SK-N-DZ (cell line): ENCODE measurements at regions not wholly inside any gene's neighbourhood (a gene's known extent, or its start where the extent isn't known, plus 50 kb on each side); places are given as distances from the start of the nearest gene placed in this dataset.

ENCODE experiments used
- DNase-seq: peaks from one replicate; pipeline ENCODE4 v3.0.0-alpha.2; 2015; ENCODE audit warnings: low spot score

DNA sequence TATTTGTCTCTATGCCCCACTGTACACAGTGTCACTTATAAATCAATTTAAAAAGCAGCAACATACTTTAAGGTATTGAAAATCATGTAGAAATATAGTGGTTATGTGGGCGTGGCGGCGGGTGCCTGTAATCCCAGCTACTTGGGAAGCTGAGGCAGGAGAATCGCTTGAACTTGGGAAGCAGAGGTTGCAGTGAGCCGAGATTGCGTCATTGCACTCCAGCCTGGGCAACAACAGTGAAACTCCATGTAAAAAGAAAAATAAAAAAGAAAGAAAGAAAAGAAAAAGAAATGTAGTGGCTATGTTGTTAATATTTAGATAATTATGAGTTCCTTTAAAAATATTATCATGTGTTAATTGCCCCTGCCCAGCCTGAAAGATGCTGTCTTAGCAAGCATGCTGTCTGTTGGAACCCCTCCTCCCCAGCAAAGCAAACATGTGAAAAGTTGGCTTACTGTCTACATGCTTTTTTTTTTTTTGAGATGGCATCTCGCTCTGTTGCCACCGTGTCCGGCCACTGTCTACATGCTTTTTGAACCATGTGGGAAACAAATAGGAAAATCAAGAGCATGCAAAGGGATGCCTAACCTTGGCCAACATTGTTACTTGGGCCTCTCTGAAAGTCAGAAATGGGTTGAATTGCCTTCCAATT lies 151.4 kb upstream of the TSHZ2 start:
- no peak for DNase-seq

DNA sequence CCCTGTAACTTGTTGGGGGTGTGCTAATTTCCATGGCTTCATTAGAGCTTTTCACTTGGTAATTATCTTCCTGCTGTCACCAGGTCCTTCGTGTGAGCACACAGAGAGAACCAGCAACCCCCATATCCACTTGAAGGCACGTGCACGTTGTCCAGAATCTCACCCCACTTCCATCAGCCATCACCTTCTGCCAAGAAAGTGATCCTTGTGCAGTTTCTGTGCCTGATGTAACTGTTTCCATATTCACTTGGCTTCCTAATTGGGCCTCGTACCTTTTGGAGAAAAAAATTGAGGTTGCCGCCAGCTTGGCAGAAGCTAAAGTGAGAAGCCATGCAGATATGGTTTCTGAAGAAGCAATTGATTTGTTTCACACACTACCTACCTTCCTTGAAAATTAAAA lies 153.7 kb upstream of the TSHZ2 start:
- DNase-seq: no peak

- no peak for DNase-seq
Observed at GRCh38 chr20:52817981-52818380, 154.2 kb upstream of the TSHZ2 start.

GRCh38 chr20:52817511-52817910 lies 154.6 kb upstream of the TSHZ2 start:
- no peak for DNase-seq

- no peak for DNase-seq
Observed at GRCh38 chr20:52814371-52814770, 157.8 kb upstream of the TSHZ2 start.

DNA sequence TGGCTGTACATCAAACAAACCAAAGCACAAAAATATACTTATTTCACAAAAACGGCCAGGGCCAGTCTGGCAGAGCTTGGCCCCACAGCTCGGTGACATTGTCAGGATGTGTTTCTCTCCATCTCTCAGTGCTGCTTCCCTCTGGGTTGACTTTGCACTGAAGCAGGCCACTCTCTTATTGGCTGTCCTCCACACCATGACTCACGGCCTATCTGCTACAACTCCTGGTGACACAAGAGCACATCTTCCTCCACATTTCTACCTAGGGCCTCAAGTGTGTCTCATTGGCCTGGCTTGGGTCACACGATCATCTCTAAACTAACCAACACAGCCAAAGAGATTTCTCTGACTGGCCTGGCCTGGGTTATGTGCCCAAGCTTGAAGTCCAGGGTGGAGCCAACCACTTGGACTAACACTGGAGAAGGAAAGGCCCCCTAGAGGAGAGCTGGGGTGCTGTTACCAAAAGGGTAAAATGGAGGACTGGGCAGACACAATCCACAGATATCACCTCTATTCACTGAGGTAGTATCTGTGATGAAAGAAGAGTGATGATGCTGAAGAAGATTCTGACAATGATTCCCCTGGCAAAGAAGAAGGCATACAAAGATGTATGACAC lies 159.8 kb upstream of the TSHZ2 start:
- no peak for DNase-seq

- peak; percentile 58 for DNase-seq
Observed at GRCh38 chr20:52809003-52809402, 163.2 kb upstream of the TSHZ2 start.

DNA sequence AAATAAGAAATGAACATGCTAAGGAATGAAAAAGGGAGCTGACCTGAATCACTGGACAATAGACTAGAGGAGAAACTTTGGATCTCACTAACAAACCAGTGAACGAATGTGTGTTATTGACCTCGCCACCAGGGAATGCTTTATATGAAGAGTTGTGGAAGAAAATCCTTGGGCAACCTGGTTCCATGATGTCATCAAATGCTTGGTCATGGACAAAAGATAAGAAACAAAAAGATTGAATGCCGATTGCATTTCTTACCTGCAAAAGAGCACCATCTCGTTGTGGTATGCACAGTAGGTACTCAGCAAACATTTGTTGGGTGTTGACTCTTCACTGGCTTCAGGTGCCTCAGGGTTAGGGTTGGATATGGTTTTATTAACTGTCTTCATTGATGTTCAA lies 165.2 kb upstream of the TSHZ2 start:
- DNase-seq: no peak

DNA sequence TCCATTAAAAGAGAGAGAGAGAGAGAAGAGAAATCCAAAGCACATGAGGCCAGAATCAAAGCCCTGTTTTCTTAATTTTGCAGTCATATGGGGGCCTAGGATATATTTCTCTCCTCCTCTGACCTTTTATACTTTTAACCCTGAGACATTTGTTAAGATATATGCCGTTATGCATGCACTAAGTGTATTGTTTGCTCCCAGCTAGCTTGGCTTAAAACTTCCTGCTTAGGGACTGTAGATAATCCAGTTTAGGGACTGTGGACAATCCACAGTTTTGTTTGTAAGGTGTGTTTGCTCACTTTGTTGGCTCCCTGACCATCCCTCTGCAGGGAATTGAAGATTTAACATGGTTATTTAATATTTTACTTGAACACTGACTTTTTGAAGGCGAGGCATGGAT lies 166.3 kb upstream of the TSHZ2 start:
- no peak for DNase-seq

GRCh38 chr20:52805296-52805571 lies 166.9 kb upstream of the TSHZ2 start:
- no peak for DNase-seq

GRCh38 chr20:52804497-52805295 lies 167.5 kb upstream of the TSHZ2 start:
- DNase-seq: peak; percentile 41

GRCh38 chr20:52801628-52802006 lies 170.5 kb upstream of the TSHZ2 start:
- DNase-seq: peak; percentile 79

DNA sequence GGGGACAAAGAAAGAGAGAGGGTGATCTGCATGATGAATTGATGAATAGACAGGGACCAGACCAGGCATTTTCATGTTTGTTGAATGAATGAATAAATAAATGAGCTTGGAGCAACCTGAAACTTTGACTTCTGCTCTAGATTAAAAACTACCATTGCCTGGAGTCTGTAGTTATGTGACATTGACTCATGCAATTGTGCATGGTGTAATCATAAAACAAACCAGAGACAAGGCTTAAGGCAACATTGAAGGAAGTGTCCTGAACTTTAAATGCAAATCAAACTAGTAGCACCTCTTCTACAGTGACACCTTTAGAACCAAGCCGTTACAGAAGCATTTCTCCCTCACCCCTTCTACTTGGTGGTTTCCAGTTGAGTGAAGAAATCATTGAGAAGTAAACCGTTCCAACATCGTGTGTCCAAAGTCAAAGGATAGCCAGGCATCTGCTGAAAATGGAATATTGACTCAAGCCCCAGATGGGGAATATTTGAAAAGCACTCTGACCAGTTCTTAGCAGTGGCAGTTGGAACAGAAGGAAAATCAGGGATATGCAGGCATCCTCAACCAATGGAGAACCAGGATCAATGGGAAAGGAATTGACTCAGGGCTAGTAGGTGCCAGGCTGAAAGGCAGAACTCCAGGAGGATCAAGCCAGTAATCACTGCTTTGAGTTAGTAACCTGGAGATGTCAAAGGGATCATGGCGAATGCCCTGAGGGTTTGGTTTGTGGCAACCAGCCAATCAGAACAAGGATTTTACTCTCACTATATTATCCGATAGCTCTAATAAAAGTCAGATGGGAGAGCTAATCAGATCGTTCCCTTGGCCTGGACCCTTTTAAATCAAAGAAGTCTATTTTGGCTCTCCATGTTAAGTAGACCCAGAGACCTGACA lies 171.2 kb upstream of the TSHZ2 start:
- DNase-seq: no peak

GRCh38 chr20:52799130-52799529 lies 173.0 kb upstream of the TSHZ2 start:
- no peak for DNase-seq

GRCh38 chr20:52798124-52798523 lies 174.0 kb upstream of the TSHZ2 start:
- no peak for DNase-seq

DNA sequence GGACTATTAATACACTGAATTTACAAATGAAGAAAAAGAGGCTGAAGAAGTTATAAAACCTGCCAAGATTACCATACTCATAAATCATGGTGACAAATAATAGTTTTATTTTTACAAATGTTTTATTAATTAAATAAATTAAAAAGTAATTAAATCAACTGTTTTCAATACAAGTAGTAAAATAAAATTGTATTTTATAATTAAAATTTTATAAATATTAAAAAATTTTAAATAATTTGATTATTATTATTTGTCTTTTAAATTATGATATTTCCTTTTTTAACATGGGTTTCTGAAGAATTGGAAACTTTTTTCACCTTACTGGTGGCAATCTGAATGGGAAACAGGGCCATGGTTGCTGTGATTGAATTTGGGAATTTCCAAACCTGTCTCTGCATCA lies 177.3 kb upstream of the TSHZ2 start:
- no peak for DNase-seq

DNA sequence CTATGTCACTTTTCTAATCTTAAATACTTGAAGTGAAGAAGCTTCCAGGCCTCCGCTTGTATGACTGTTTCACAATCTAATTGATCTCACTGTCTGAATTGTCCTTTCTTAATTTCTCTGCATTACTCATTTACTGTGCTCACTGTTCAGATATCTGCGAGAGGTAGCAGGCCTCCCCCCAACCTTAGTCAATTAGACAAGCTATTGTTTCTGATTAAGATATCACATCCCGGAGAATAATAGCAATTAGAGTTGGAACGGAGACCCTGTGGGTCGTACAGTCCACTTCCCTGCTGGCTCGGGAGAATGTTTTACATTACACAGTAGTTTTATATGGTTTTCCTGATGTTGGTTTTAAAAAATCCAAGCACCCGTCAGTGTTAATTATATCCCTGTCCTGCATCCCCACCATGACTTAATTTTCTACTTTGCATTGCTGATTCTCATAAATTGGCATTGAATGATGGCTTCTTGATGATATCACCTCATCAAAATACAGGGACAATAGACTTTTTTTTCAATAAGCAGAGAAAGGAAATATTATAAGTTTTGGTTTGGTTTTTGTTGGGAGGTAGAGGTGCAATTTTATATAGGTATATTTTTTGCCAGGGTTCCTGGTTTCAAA lies 178.7 kb upstream of the TSHZ2 start:
- peak; percentile 28 for DNase-seq

GRCh38 chr20:52791091-52791490 lies 181.1 kb upstream of the TSHZ2 start:
- DNase-seq: no peak

GRCh38 chr20:52789716-52790115 lies 182.4 kb upstream of the TSHZ2 start:
- DNase-seq: no peak

DNA sequence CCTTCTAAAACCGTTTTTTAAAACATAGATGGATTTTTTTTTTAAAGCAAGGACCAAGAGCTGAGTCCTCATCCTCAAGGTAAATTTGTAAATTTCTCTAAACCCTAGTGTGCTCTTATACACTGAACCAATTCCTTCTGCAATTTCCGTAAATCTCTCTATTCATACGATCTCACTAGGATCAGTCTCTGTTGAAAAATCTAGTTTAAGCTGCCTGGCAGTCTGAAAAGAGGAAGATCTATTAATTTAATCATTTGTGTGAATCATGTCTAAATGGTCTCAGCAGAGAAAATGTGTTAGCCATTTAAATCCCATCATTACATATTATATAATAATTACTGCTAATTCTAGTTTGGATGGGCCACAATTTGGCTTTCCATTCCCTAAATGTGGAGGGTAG lies 184.2 kb upstream of the TSHZ2 start:
- DNase-seq: no peak

- no peak for DNase-seq
Observed at GRCh38 chr20:52787216-52787615, 184.9 kb upstream of the TSHZ2 start.

DNA sequence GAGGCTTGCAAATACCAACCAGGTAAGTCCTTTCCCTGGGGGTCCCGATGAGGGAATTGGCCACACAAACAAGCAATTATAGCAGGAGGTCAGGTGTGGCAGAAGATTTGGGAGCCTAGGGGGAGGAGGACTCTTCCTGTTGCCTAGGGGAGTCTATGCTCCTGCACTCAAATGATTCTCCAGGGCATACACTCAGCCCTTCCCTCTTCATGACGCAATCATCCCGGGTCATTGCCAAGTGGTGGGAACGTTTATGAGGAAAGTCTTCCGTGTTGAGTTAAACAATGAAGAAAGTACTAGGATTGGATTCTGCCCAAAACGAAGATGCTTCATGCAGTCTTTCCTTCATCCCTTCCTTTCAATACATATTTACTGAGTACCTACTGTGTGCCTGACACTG lies 186.5 kb upstream of the TSHZ2 start:
- no peak for DNase-seq
